Fibroblast of villous mesenchyme (primary cell): ENCODE measurements at regions not wholly inside any gene's neighbourhood (a gene's known extent, or its start where the extent isn't known, plus 50 kb on each side); places are given as distances from the start of the nearest gene placed in this dataset. TPM values are rescaled to one million over a fixed set of nuclear protein-coding genes. Genes with fewer than 3 reads are reported as not detected.
"Not testable (repeated sequence)": the region's sequence is repeated elsewhere in the genome, so short reads cannot be mapped to it uniquely, and the experiment has no call there.

Experiments
- DNase-seq: peaks from one replicate; pipeline ENCODE4 v3.0.0-alpha.2; 2010; ENCODE audit warnings: low read depth
- H3K4me3 ChIP-seq: 2 replicates; pipeline ENCODE4 v1.5.1; 2011; ENCODE audit warnings: low read depth, mild to moderate bottlenecking, low read length
- small RNA-seq: library from RNA; depleted of rRNA; stranded (forward); fragments of <200 nt; gene quantifications from one replicate; pipeline ENCODE3, GENCODE V24; 2012
- TF ChIP-seq, protein P1 (sequence below): IDR thresholded peaks from 2 replicates; pipeline ENCODE4 v1.5.1; 2012; ENCODE audit warnings: low read depth, mild to moderate bottlenecking, low read length; ENCODE audit not compliant: insufficient read depth

GRCh38 chr11:90288212-90288821 lies 65.5 kb upstream of the CHORDC1 start:
- DNase-seq = peak; percentile 8
- TF ChIP-seq, protein P1, sequence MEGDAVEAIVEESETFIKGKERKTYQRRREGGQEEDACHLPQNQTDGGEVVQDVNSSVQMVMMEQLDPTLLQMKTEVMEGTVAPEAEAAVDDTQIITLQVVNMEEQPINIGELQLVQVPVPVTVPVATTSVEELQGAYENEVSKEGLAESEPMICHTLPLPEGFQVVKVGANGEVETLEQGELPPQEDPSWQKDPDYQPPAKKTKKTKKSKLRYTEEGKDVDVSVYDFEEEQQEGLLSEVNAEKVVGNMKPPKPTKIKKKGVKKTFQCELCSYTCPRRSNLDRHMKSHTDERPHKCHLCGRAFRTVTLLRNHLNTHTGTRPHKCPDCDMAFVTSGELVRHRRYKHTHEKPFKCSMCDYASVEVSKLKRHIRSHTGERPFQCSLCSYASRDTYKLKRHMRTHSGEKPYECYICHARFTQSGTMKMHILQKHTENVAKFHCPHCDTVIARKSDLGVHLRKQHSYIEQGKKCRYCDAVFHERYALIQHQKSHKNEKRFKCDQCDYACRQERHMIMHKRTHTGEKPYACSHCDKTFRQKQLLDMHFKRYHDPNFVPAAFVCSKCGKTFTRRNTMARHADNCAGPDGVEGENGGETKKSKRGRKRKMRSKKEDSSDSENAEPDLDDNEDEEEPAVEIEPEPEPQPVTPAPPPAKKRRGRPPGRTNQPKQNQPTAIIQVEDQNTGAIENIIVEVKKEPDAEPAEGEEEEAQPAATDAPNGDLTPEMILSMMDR = peak; percentile 48
- no peak overlapping the region for H3K4me3 ChIP-seq

- no peak overlapping the region for H3K4me3 ChIP-seq
- TF ChIP-seq, protein P1 = no peak
- no peak for DNase-seq
Observed at GRCh38 chr11:90286640-90287039, 63.8 kb upstream of the CHORDC1 start.

GRCh38 chr11:90284171-90284570 lies 61.3 kb upstream of the CHORDC1 start:
- no peak for DNase-seq
- TF ChIP-seq, protein P1 = no peak
- no peak overlapping the region for H3K4me3 ChIP-seq

DNA sequence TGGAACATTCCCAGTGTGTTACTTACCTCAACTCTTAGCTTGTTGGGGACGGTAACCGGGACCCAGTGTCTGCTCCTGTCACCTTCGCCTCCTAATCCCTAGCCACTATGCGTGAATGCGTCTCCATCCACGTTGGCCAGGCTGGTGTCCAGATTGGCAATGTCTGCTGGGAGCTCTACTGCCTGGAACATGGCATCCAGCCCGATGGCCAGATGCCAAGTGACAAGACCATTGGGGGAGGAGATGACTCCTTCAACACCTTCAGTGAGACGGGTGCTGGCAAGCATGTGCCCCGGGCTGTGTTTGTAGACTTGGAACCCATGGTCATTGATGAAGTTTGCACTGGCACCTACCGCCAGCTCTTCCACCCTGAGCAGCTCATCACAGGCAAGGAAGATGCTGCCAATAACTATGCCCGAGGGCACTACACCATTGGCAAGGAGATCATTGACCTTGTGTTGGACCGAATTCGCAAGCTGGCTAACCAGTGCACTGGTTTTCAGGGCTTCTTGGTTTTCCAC lies 59.8 kb upstream of the CHORDC1 start:
- not testable (repeated sequence) for H3K4me3 ChIP-seq, DNase-seq

- TF ChIP-seq, protein P1 = no peak
- no peak for DNase-seq
- no peak overlapping the region for H3K4me3 ChIP-seq
Observed at GRCh38 chr11:90274362-90274761, 51.5 kb upstream of the CHORDC1 start.

Small RNAs in the stretch of these regions (small RNA-seq; reads per million reads assigned to genes)
- not detected for gene AP001002.3
- not detected for gene MIR1261
- gene MIR4490 = not detected
